Skeletal muscle tissue (tissue), 3 donors: ENCODE measurements at regions not wholly inside any gene's neighbourhood (a gene's known extent, or its start where the extent isn't known, plus 50 kb on each side); places are given as distances from the start of the nearest gene placed in this dataset.
"Not testable (repeated sequence)": the region's sequence is repeated elsewhere in the genome, so short reads cannot be mapped to it uniquely, and the experiment has no call there.

Experiments
- H3K27ac ChIP-seq: one replicate; pipeline ENCODE4 v1.7.0; 2013; ENCODE audit warnings: mild to moderate bottlenecking, low read depth, low read length, inconsistent platforms
- H3K27me3 ChIP-seq, 3 donors: one replicate each; pipeline ENCODE4 v1.7.0; 2013; ENCODE audit warnings: low read length in 3 of 3; ENCODE audit not compliant: control insufficient read depth in 3 of 3, insufficient read depth in 3 of 3
- H3K36me3 ChIP-seq, 3 donors: one replicate each; pipeline ENCODE4 v1.7.0; 2013; ENCODE audit warnings: low read length in 3 of 3; ENCODE audit not compliant: control insufficient read depth in 3 of 3, insufficient read depth in 3 of 3
- H3K4me1 ChIP-seq, 3 donors: one replicate each; pipeline ENCODE4 v1.7.0; 2013; ENCODE audit warnings: low read length in 3 of 3, mild to moderate bottlenecking in 3 of 3; ENCODE audit not compliant: control insufficient read depth in 3 of 3, insufficient read depth in 3 of 3
- H3K4me3 ChIP-seq, 3 donors: one replicate each; pipeline ENCODE4 v1.7.0; 2013; ENCODE audit warnings: low read length in 3 of 3
- H3K9ac ChIP-seq, 3 donors: one replicate each; pipeline ENCODE4 v1.7.0; 2013; ENCODE audit warnings: low read length in 3 of 3, mild to moderate bottlenecking in 3 of 3, moderate library complexity in 2 of 3, low read depth in 1 of 3
- H3K9me3 ChIP-seq, 3 donors: one replicate each; pipeline ENCODE4 v1.7.0; 2013; ENCODE audit warnings: low read length in 3 of 3; ENCODE audit not compliant: control insufficient read depth in 3 of 3
- donor health status: Osteomylitis.

GRCh38 chr9:65454666-65455065 lies 169.7 kb upstream of the FOXD4L5 start:
- H3K27ac ChIP-seq, H3K4me1 ChIP-seq, H3K27me3 ChIP-seq, H3K9ac ChIP-seq, H3K9me3 ChIP-seq, H3K36me3 ChIP-seq, H3K4me3 ChIP-seq: not testable (repeated sequence)

DNA sequence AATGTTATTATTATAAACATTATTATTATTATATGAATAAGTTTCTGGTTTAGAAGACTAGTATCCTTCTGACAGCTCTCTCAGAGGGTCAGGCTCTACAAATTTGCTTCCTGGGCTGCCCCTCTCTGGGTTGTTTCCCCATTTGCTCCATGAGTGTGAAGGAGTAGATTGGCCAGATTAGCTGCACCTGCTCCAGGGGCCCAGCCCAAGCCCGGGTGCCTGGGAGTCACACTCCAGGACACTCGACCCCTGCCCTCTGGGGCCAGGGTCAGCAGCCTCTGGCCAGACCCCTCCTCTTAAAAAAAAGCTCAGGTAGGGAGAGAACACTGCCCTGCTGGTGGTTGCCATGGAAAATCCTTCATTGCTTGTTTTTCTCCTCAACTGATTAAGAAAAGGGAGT lies 169.0 kb upstream of the FOXD4L5 start:
- not testable (repeated sequence) for H3K27me3 ChIP-seq, H3K9me3 ChIP-seq, H3K4me3 ChIP-seq, H3K9ac ChIP-seq, H3K4me1 ChIP-seq, H3K36me3 ChIP-seq, H3K27ac ChIP-seq

DNA sequence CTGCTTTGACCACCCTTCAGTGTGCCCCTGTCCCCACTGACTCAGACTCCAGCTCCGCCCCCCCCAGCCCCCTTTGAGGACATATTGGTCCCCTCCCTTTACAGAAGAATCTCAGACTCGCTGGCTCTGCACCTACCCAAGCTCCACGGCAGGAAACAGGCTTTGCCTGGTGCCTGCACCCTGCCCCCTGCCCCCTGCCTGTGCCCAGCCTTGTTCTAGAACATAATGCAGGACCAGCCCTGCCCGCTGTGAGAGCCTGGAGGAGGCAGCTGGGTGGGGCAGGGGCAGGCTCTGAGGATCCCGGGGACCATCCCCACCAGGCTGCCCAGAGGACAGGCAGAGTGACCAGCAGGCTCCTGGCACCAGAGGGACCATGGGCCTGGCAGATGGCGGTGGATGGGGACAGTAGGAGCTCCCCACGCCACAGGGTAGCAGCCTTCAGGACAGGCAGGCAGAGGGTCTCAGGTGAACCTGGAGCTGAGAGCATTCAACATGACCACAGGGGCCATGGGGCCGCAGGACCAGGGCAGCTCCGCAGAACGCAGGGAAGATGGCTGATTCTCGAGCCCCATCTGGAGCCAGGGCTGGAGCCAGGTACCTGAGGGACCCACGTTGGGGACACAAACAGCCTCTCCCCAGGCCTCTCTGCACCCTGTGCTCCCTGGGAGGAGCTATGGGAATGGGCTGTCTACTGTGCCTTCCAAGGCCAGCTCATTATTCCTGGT lies 165.0 kb upstream of the FOXD4L5 start:
- not testable (repeated sequence) for H3K27me3 ChIP-seq, H3K9me3 ChIP-seq, H3K9ac ChIP-seq, H3K27ac ChIP-seq, H3K4me3 ChIP-seq, H3K4me1 ChIP-seq, H3K36me3 ChIP-seq

GRCh38 chr9:65449423-65449822 lies 164.4 kb upstream of the FOXD4L5 start:
- Histone ChIP-seq H3K9me3 (no peaks in the 10 kb centered on the region), H3K27me3 (no peaks in the 10 kb centered on the region), H3K27ac (no peak overlapping the region), H3K4me3 (no peak overlapping the region), H3K36me3 (no peaks in the 10 kb centered on the region), H3K9ac (no peak overlapping the region), H3K4me1 (no peaks in the 10 kb centered on the region)

- H3K4me3 ChIP-seq, H3K9ac ChIP-seq, H3K27me3 ChIP-seq, H3K36me3 ChIP-seq, H3K9me3 ChIP-seq, H3K27ac ChIP-seq, H3K4me1 ChIP-seq: not testable (repeated sequence)
Observed at GRCh38 chr9:65447146-65447545, 162.1 kb upstream of the FOXD4L5 start.

- H3K9ac ChIP-seq, H3K36me3 ChIP-seq, H3K27ac ChIP-seq, H3K4me1 ChIP-seq, H3K9me3 ChIP-seq, H3K27me3 ChIP-seq, H3K4me3 ChIP-seq: not testable (repeated sequence)
Observed at GRCh38 chr9:65445991-65446390, 161.0 kb upstream of the FOXD4L5 start.

DNA sequence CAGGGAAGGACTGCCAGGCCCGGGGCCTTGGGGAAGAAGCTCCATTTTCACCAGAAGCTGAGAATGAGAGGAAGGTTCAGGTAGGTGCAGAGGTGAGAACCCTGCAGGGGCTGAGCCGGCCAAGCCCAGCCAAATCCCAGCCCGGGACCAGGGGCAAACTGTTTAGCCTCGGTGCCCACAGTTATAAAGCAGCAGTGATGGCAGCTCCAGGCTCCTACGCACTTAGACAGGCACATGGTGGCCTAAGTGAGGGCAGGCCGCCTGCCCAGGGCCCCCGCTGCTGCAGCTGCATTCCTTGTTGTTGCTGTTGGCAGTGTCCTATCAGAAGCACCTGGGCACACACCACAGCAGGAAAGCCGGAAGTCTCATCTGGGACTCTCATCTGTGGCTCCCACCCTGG lies 159.9 kb upstream of the FOXD4L5 start:
- no peaks in the 10 kb centered on the region for H3K36me3 ChIP-seq
- H3K27ac ChIP-seq = no peak overlapping the region
- no peaks in the 10 kb centered on the region for H3K9me3 ChIP-seq
- no peaks in the 10 kb centered on the region for H3K27me3 ChIP-seq
- H3K9ac ChIP-seq = no peak overlapping the region
- H3K4me1 ChIP-seq = no peaks in the 10 kb centered on the region
- H3K4me3 ChIP-seq = no peak overlapping the region

DNA sequence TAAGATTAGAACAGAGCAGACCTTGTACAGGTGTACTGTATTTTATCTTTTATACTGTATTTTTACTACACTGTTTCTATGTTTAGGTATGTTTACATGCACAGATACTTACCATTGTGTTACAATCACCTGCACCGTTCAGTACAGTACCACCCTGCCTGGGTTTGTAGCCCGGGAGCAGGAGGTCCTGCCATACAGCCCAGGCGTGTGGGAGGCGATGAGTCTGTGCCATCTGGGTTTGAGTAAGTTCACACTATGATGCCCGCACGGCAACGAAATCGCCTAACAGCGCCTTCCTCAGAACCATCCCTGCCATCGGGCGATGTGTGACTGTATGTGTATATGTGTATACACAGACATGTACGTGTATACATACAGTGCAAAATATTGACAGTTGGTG lies 157.1 kb upstream of the FOXD4L5 start:
- H3K4me3 ChIP-seq, H3K27ac ChIP-seq, H3K9me3 ChIP-seq, H3K36me3 ChIP-seq, H3K4me1 ChIP-seq, H3K9ac ChIP-seq, H3K27me3 ChIP-seq: not testable (repeated sequence)

- not testable (repeated sequence) for H3K27me3 ChIP-seq, H3K9me3 ChIP-seq, H3K4me1 ChIP-seq, H3K36me3 ChIP-seq, H3K9ac ChIP-seq, H3K27ac ChIP-seq, H3K4me3 ChIP-seq
Observed at GRCh38 chr9:65441324-65441920, 156.4 kb upstream of the FOXD4L5 start.

- Histone ChIP-seq H3K27ac (no peak overlapping the region), H3K4me3 (no peak overlapping the region), H3K4me1 (no peaks in the 10 kb centered on the region), H3K9me3 (peaks cover 0 to 6% (median 4%) of the 10 kb centered on the region in 3 donors), H3K36me3 (no peaks in the 10 kb centered on the region), H3K27me3 (no peaks in the 10 kb centered on the region), H3K9ac (no peak overlapping the region)
Observed at GRCh38 chr9:65437724-65438123, 152.7 kb upstream of the FOXD4L5 start.
